HepG2 (cell line): ENCODE measurements at regions not wholly inside any gene's neighbourhood (a gene's known extent, or its start where the extent isn't known, plus 50 kb on each side); places are given as distances from the start of the nearest gene placed in this dataset.

Experiments
- ATAC-seq: fragments of 200-7000 bp; cut with Tn5 transposase; 3 replicates; pipeline ENCODE4 v1.9.1; 2020; ENCODE audit warnings: mild to moderate bottlenecking, moderate library complexity
- BruUV-seq: library from RNA; stranded (reverse); fragments of 400-500 nt; replicated peaks from 2 replicates; lab custom pipeline; 2021; lab: Mats Ljungman, UMichigan
- CTCF ChIA-PET: fragments of 300-600 bp; formaldehyde crosslinking; extraction: SDS; loops from one replicate; lab custom pipeline; 2021; ENCODE audit warnings: low total read pairs, inconsistent platforms, low intra/inter-chr PET ratio; lab: Yijun Ruan, JAX
- POLR2A ChIA-PET: fragments of 350-600 bp; sonication (Branson Sonifier 250); formaldehyde crosslinking; loops from one replicate; lab custom pipeline; 2020; ENCODE audit warnings: antibody characterized with exemption, inconsistent platforms; lab: Yijun Ruan, JAX
- DNase-seq: peaks from one replicate; pipeline ENCODE4 v3.0.0-alpha.2; 2015; ENCODE audit warnings: low spot score
- FAIRE-seq: peaks from 3 replicates; lab custom pipeline; 2011; peaks lifted over from hg19 to GRCh38; lab: Jason Lieb, UNC
- H2AFZ ChIP-seq: one replicate; pipeline ENCODE4 v1.6.1; 2011; ENCODE audit warnings: low read length, inconsistent platforms
- H3K27ac ChIP-seq: fragments of 300-600 bp; 3 replicates; pipeline ENCODE4 v1.8.0; 2011; ENCODE audit warnings: mixed run types, mild to moderate bottlenecking, mixed read lengths, low read length, inconsistent platforms; ENCODE audit not compliant: insufficient read depth; ENCODE audit errors: extremely low read length
- H3K27me3 ChIP-seq, 2 experiments: fragments of 200-600 bp in 1 of 2; 2 replicates in 1 of 2; 3 replicates in 1 of 2; pipeline versions ENCODE4 v1.6.0 to v1.8.0; 2011; ENCODE audit warnings: low read length in 2 of 2, mild to moderate bottlenecking in 2 of 2, moderate library complexity in 2 of 2, inconsistent platforms in 1 of 2; ENCODE audit not compliant: insufficient read depth in 2 of 2, control insufficient read depth in 1 of 2
- H3K36me3 ChIP-seq, 2 experiments: fragments of 200-600 bp in 1 of 2; replicated peaks in 1 of 2; 2 replicates in 1 of 2; 3 replicates in 1 of 2; pipeline versions ENCODE4 v1.5.1 to v1.8.0; 2011; ENCODE audit warnings: low read length in 2 of 2, inconsistent platforms in 1 of 2; ENCODE audit not compliant: insufficient read depth in 2 of 2, control insufficient read depth in 1 of 2
- H3K4me1 ChIP-seq: 2 replicates; pipeline ENCODE4 v1.5.1; 2012; ENCODE audit warnings: low read length, inconsistent platforms; ENCODE audit not compliant: insufficient read depth
- H3K4me2 ChIP-seq: 2 replicates; pipeline ENCODE4 v1.6.0; 2011; ENCODE audit warnings: low read depth, low read length, inconsistent platforms
- H3K4me3 ChIP-seq, 3 experiments: fragments of 200-600 bp in 1 of 3; sonication (generic), shearing (Covaris generic) in 1 of 3; replicated peaks in 1 of 3; 2 replicates each; pipeline ENCODE4 v1.5.1; 2011 to 2016; ENCODE audit warnings: low read length in 3 of 3, inconsistent platforms in 2 of 3, low read depth in 2 of 3, mild to moderate bottlenecking in 2 of 3, control low read depth in 1 of 3, mixed read lengths in 1 of 3; ENCODE audit not compliant: insufficient read depth in 1 of 3
- H3K79me2 ChIP-seq: one replicate; pipeline ENCODE4 v1.6.1; 2011; ENCODE audit warnings: low read length, inconsistent platforms; ENCODE audit not compliant: insufficient read depth
- H3K9ac ChIP-seq: 2 replicates; pipeline ENCODE4 v1.6.0; 2011; ENCODE audit warnings: mild to moderate bottlenecking, low read depth, low read length, inconsistent platforms; ENCODE audit not compliant: insufficient read depth
- H3K9me3 ChIP-seq: 2 replicates; pipeline ENCODE4 v1.5.1; 2012; ENCODE audit warnings: mild to moderate bottlenecking, low read length
- H4K20me1 ChIP-seq: 2 replicates; pipeline ENCODE4 v1.6.0; 2011; ENCODE audit warnings: inconsistent platforms, mild to moderate bottlenecking, low read length, moderate library complexity; ENCODE audit not compliant: insufficient read depth
- GLMP ChIP-seq: sonication (generic); formaldehyde crosslinking; IDR thresholded peaks from 2 replicates; pipeline ENCODE4 v1.9.0; 2021; ENCODE audit warnings: missing genetic modification reagents, mild to moderate bottlenecking, borderline replicate concordance
- HMGXB4 ChIP-seq, 2 experiments: sonication (generic) in 1 of 2; formaldehyde crosslinking in 1 of 2; IDR thresholded peaks; 2 replicates each; pipeline versions ENCODE4 v1.4.0 to v1.6.1; 2018 to 2020; ENCODE audit warnings: missing genetic modification reagents in 2 of 2, borderline replicate concordance in 1 of 2, low read depth in 1 of 2, mild to moderate bottlenecking in 1 of 2, missing biosample characterization in 1 of 2
- JARID2 ChIP-seq: sonication (generic); formaldehyde crosslinking; IDR thresholded peaks from 2 replicates; pipeline ENCODE4 v1.8.1; 2023; ENCODE audit warnings: missing genetic modification reagents, inconsistent platforms; ENCODE audit not compliant: insufficient replicate concordance
- MAFF ChIP-seq: IDR thresholded peaks from 2 replicates; pipeline ENCODE4 v1.6.1; 2011; ENCODE audit warnings: low read depth, low read length, improper control_type of control experiment
- MAFK ChIP-seq, 2 experiments: IDR thresholded peaks in 1 of 2; conservative IDR thresholded peaks in 1 of 2; 2 replicates each; pipeline ENCODE4 v1.6.1; 2011; ENCODE audit warnings: improper control_type of control experiment in 2 of 2, low read length in 2 of 2
- NFE2L1 ChIP-seq: sonication (generic); formaldehyde crosslinking; IDR thresholded peaks from 2 replicates; pipeline ENCODE4 v1.4.0; 2020; ENCODE audit warnings: missing genetic modification reagents, mild to moderate bottlenecking, borderline replicate concordance
- SOX13 ChIP-seq, 3 experiments: fragments of 450-650 bp in 1 of 3; sonication (generic) in 1 of 3; formaldehyde crosslinking in 1 of 3; IDR thresholded peaks in 2 of 3; conservative IDR thresholded peaks in 1 of 3; 2 replicates each; pipeline versions ENCODE4 v1.5.0 to v1.6.1; 2016 to 2020; ENCODE audit warnings: antibody characterized with exemption in 1 of 3, mild to moderate bottlenecking in 1 of 3, missing compliant biosample characterization in 1 of 3, missing genetic modification reagents in 1 of 3, moderate library complexity in 1 of 3
- ZBTB2 ChIP-seq: sonication (generic); formaldehyde crosslinking; IDR thresholded peaks from 2 replicates; pipeline ENCODE4 v1.8.0; 2022; ENCODE audit warnings: low read depth, missing genetic modification reagents
- ZBTB44 ChIP-seq: sonication (generic); formaldehyde crosslinking; IDR thresholded peaks from 2 replicates; pipeline ENCODE4 v1.4.0; 2020; ENCODE audit warnings: missing genetic modification reagents
- ZNF263 ChIP-seq: sonication (generic); formaldehyde crosslinking; IDR thresholded peaks from 2 replicates; pipeline ENCODE4 v1.4.0; 2020; ENCODE audit warnings: missing genetic modification reagents
- ZNF446 ChIP-seq: sonication (generic); formaldehyde crosslinking; IDR thresholded peaks from 2 replicates; pipeline ENCODE4 v1.5.0; 2020; ENCODE audit warnings: mild to moderate bottlenecking, missing genetic modification reagents
- ZSCAN22 ChIP-seq: sonication (generic); formaldehyde crosslinking; IDR thresholded peaks from 2 replicates; pipeline ENCODE4 v1.4.0; 2020; ENCODE audit warnings: mild to moderate bottlenecking, missing genetic modification reagents
- WGBS: methylation state at CpG from one replicate; pipeline ENCODE4 v1.1.6; 2017; ENCODE audit warnings: low lambda C conversion rate; 5-methylcytosine and 5-hydroxymethylcytosine counted together
- in situ Hi-C: cut with HindIII; loops from 2 replicates; pipeline ENCODE4 v1.10.0; 2017; ENCODE audit warnings: low pct_unique_long_range_greater_than_20kb; ENCODE audit not compliant: extremely low pct_ligation_motif_present
- intact Hi-C: fragments of 100-400 bp; cut with micrococcal nuclease; formaldehyde crosslinking; loops from one replicate; pipeline ENCODE4 v1.10.0; 2022; ENCODE audit not compliant: unreplicated experiment

- no peak for TF ChIP-seq ZBTB44
- TF ChIP-seq JARID2: no peak
- no peak for TF ChIP-seq ZNF446
- TF ChIP-seq ZNF263: no peak
- TF ChIP-seq SOX13 (IDR thresholded peaks at IDR 0.05): no peak
- TF ChIP-seq SOX13 (CRISPR knock-in tag; conservative IDR thresholded peaks at IDR 0.05 in 1 of 2, IDR thresholded peaks at IDR 0.05 in 1 of 2): no peak
- TF ChIP-seq NFE2L1 (CRISPR knock-in tag): no peak
- no peak for TF ChIP-seq ZSCAN22 (CRISPR knock-in tag)
- TF ChIP-seq, all 625 proteins: peak for 0
Observed at GRCh38 chr11:91350931-91351330, 873.7 kb upstream of the FAT3 start (continued).

GRCh38 chr11:91326751-91327150, 897.9 kb upstream of the FAT3 start:
- no peak for FAIRE-seq
- WGBS: 0% methylated on average over 2 of the region's 2 CpGs

More at GRCh38 chr11:91326751-91327150, 897.9 kb upstream of the FAT3 start:
- Histone ChIP-seq H3K36me3 (no peaks in the 10 kb centered on the region), H3K27ac (no peak overlapping the region), H3K27me3 (no peaks in the 10 kb centered on the region), H2AFZ (no peak overlapping the region), H3K79me2 (no peaks in the 10 kb centered on the region), H3K9ac (no peak overlapping the region), H3K4me1 (no peaks in the 10 kb centered on the region), H3K4me2 (no peak overlapping the region), H4K20me1 (no peaks in the 10 kb centered on the region), H3K4me3 (no peak overlapping the region)
- no peak for DNase-seq
- no TSS peak for BruUV-seq
- intact Hi-C loops: no loop called here
- ChIA-PET POLR2A (no interaction called here), CTCF (no interaction called here)
- in situ Hi-C loops: no loop called here
- no peak for ATAC-seq
- TF ChIP-seq MAFK (conservative IDR thresholded peaks at IDR 0.05 in 1 of 2, IDR thresholded peaks at IDR 0.05 in 1 of 2; ENCODE audit: low read length in 2 of 2) (peak in 1 of 2 experiments; percentile 72; a peak in 2 of 4 replicates), ZBTB2 (no peak), HMGXB4 (CRISPR knock-in tag; IDR thresholded peaks at IDR 0.05; ENCODE audit: borderline replicate concordance in 1 of 2, low read depth in 1 of 2) (no peak), MAFF (peak; percentile 51), GLMP (CRISPR knock-in tag) (no peak)
- TF ChIP-seq, all 625 proteins: peak for 2
- peaks cover 7% of the 10 kb centered on the region for H3K9me3 ChIP-seq
